Transverse colon (tissue), 4 donors: ENCODE measurements at regions not wholly inside any gene's neighbourhood (a gene's known extent, or its start where the extent isn't known, plus 50 kb on each side); places are given as distances from the start of the nearest gene placed in this dataset.

Source experiments
- DNase-seq: peaks from one replicate; pipeline ENCODE4 v3.0.0-alpha.2; 2019
- H3K27ac ChIP-seq, 4 donors: fragments of 200-600 bp; sonication (generic); 2 replicates each; pipeline ENCODE4 v1.5.1; 2016 to 2018; ENCODE audit warnings: inconsistent platforms in 4 of 4
- H3K27me3 ChIP-seq: fragments of 200-600 bp; sonication (generic); 2 replicates; pipeline ENCODE4 v1.5.1; 2017; ENCODE audit warnings: inconsistent platforms
- H3K36me3 ChIP-seq, 4 donors: fragments of 200-600 bp; sonication (generic); 2 replicates each; pipeline ENCODE4 v1.5.1; 2017 to 2019; ENCODE audit warnings: inconsistent platforms in 4 of 4
- H3K4me1 ChIP-seq, 4 donors: fragments of 200-600 bp; sonication (generic); 2 replicates each; pipeline ENCODE4 v1.5.1; 2017 to 2020; ENCODE audit warnings: inconsistent platforms in 4 of 4
- H3K4me3 ChIP-seq, 4 donors: fragments of 200-600 bp; sonication (generic); 1 replicate in 1 of 4; 2 replicates in 3 of 4; pipeline versions ENCODE4 v1.5.1 to v1.6.1; 2017 to 2019; ENCODE audit warnings: inconsistent platforms in 4 of 4
- H3K9me3 ChIP-seq, 2 donors: fragments of 200-600 bp; sonication (generic); 2 replicates each; pipeline ENCODE4 v1.5.1; 2017 to 2019; ENCODE audit warnings: inconsistent platforms in 2 of 2
- CTCF ChIP-seq, 5 experiments: fragments of 200-600 bp in 3 of 5; fragments of 450-650 bp in 2 of 5; sonication (generic) in 3 of 5; IDR thresholded peaks; 1 replicate in 2 of 5; 2 replicates in 3 of 5; pipeline ENCODE4 v1.5.1; 2016 to 2017; ENCODE audit warnings: antibody characterized with exemption in 5 of 5, inconsistent platforms in 3 of 5, mild to moderate bottlenecking in 2 of 5, moderate library complexity in 1 of 5
- EP300 ChIP-seq: sonication (generic); formaldehyde crosslinking; IDR thresholded peaks from one replicate; pipeline ENCODE4 v1.6.1; 2017; ENCODE audit warnings: antibody characterized with exemption, low read depth
- POLR2A ChIP-seq: fragments of 450-650 bp; IDR thresholded peaks from one replicate; pipeline ENCODE4 v1.6.1; 2016; ENCODE audit warnings: antibody characterized with exemption, mild to moderate bottlenecking, moderate library complexity
- POLR2AphosphoS5 ChIP-seq, 3 donors: sonication (generic); formaldehyde crosslinking; IDR thresholded peaks; one replicate each; pipeline ENCODE4 v1.6.1; 2016; ENCODE audit warnings: antibody characterized with exemption in 3 of 3
- WGBS, 2 donors: methylation state at CpG; one replicate each; pipeline ENCODE4 v1.1.5; 2018; ENCODE audit warnings: low coverage in 1 of 2; 5-methylcytosine and 5-hydroxymethylcytosine counted together
- in situ Hi-C, 4 donors: fragments of 200-750 bp; cut with MboI; loops; one replicate each; pipeline versions ENCODE4 v1.15.0 to v1.15.1; 2017; ENCODE audit warnings: low sequenced_read_pairs in 3 of 4, low pct_ligation_motif_present in 1 of 4, low pct_unique_long_range_greater_than_20kb in 1 of 4
- intact Hi-C: fragments of 100-400 bp; cut with DNase I; formaldehyde crosslinking; loops from one replicate; pipeline ENCODE4 v1.15.1; 2023; ENCODE audit warnings: low total_unique reads

- WGBS, 2 donors, result 69 to 80% methylated on average over 2 of the region's 2 CpGs
- Histone ChIP-seq H3K27ac (no peak overlapping the region), H3K9me3 (no peaks in the 10 kb centered on the region), H3K4me3 (no peak overlapping the region), H3K4me1 (no peaks in the 10 kb centered on the region), H3K36me3 (no peaks in the 10 kb centered on the region), H3K27me3 (no peaks in the 10 kb centered on the region)
- DNase-seq, result no peak
- in situ Hi-C loops (no loop called here), intact Hi-C loops (no loop called here)
- TF ChIP-seq POLR2AphosphoS5 (IDR thresholded peaks at IDR 0.05), result no peak
- TF ChIP-seq CTCF (IDR thresholded peaks at IDR 0.05), result no peak
- no peak for TF ChIP-seq EP300
- no peak for TF ChIP-seq POLR2A
Observed at GRCh38 chr17:69706127-69706526, 291.6 kb downstream of the MAP2K6 start.

GRCh38 chr17:69709441-69709840 lies 294.9 kb downstream of the MAP2K6 start:
- Histone ChIP-seq H3K27me3 (no peaks in the 10 kb centered on the region), H3K36me3 (no peaks in the 10 kb centered on the region), H3K9me3 (no peaks in the 10 kb centered on the region), H3K4me3 (no peak overlapping the region), H3K27ac (no peak overlapping the region), H3K4me1 (no peaks in the 10 kb centered on the region)
- intact Hi-C loops, result no loop called here
- DNase-seq, result no peak
- TF ChIP-seq CTCF (IDR thresholded peaks at IDR 0.05), result no peak
- no peak for TF ChIP-seq POLR2A
- no peak for TF ChIP-seq EP300
- TF ChIP-seq POLR2AphosphoS5 (IDR thresholded peaks at IDR 0.05), result no peak
- 72 to 75% methylated on average over 6 of the region's 6 CpGs for WGBS, 2 donors
- in situ Hi-C loops, result no loop called here

- no peaks in the 10 kb centered on the region for H3K27me3 ChIP-seq
- no peaks in the 10 kb centered on the region for H3K4me1 ChIP-seq
- intact Hi-C loops, result no loop called here
- H3K4me3 ChIP-seq, result no peak overlapping the region
- H3K9me3 ChIP-seq, result no peaks in the 10 kb centered on the region
- in situ Hi-C loops, result no loop called here
- no peaks in the 10 kb centered on the region for H3K36me3 ChIP-seq
- WGBS, 2 donors, result 60 to 75% methylated on average over 1 to 2 of the region's 2 CpGs
- DNase-seq, result no peak
- TF ChIP-seq CTCF (IDR thresholded peaks at IDR 0.05), result no peak
- TF ChIP-seq POLR2A, result no peak
- TF ChIP-seq POLR2AphosphoS5 (IDR thresholded peaks at IDR 0.05), result no peak
- TF ChIP-seq EP300, result no peak
- H3K27ac ChIP-seq, result no peak overlapping the region
Observed at GRCh38 chr17:69710926-69711325, 296.4 kb downstream of the MAP2K6 start.

- TF ChIP-seq POLR2AphosphoS5 (IDR thresholded peaks at IDR 0.05), result no peak
- no peak overlapping the region for H3K4me3 ChIP-seq
- WGBS, 2 donors, result 58 to 60% methylated on average over 2 to 4 of the region's 4 CpGs
- H3K27ac ChIP-seq, result no peak overlapping the region
- no peaks in the 10 kb centered on the region for H3K27me3 ChIP-seq
- no peaks in the 10 kb centered on the region for H3K36me3 ChIP-seq
- no peak for DNase-seq
- no peaks in the 10 kb centered on the region for H3K4me1 ChIP-seq
- intact Hi-C loops (no loop called here), in situ Hi-C loops (no loop called here)
- H3K9me3 ChIP-seq, result no peaks in the 10 kb centered on the region
Observed at GRCh38 chr17:69711541-69711940, 297.0 kb downstream of the MAP2K6 start.

- Histone ChIP-seq H3K36me3 (no peaks in the 10 kb centered on the region), H3K27me3 (no peaks in the 10 kb centered on the region), H3K4me1 (no peaks in the 10 kb centered on the region), H3K27ac (no peak overlapping the region), H3K4me3 (no peak overlapping the region), H3K9me3 (no peaks in the 10 kb centered on the region)
- intact Hi-C loops (no loop called here), in situ Hi-C loops (no loop called here)
- WGBS, 2 donors, result 47 to 56% methylated on average over 2 of the region's 2 CpGs
- TF ChIP-seq POLR2AphosphoS5 (IDR thresholded peaks at IDR 0.05), result no peak
- TF ChIP-seq POLR2A, result no peak
- TF ChIP-seq EP300, result no peak
- no peak for TF ChIP-seq CTCF (IDR thresholded peaks at IDR 0.05)
- no peak for DNase-seq
Observed at GRCh38 chr17:69712801-69713311, 298.4 kb downstream of the MAP2K6 start.
